PC-9 (cell line): ENCODE measurements at regions not wholly inside any gene's neighbourhood (a gene's known extent, or its start where the extent isn't known, plus 50 kb on each side); places are given as distances from the start of the nearest gene placed in this dataset.

ENCODE experiments used
- BruUV-seq: library from RNA; stranded (reverse); fragments of 400-500 nt; replicated peaks from 2 replicates; lab custom pipeline; 2021; lab: Mats Ljungman, UMichigan
- CTCF ChIA-PET: fragments of 300-600 bp; sonication (Branson Sonifier 250); formaldehyde crosslinking; loops from one replicate; lab custom pipeline; 2022; ENCODE audit warnings: antibody characterized with exemption; lab: Charles Lee
- POLR2A ChIA-PET: fragments of 300-600 bp; sonication (Branson Sonifier 250); formaldehyde crosslinking; loops from one replicate; lab custom pipeline; 2022; ENCODE audit warnings: antibody characterized with exemption; ENCODE audit not compliant: unreplicated experiment; lab: Charles Lee
- DNase-seq, 2 experiments: peaks; one replicate each; pipeline versions ENCODE4 v3.0.0 to v3.0.0-alpha.2; 2015 to 2022; ENCODE audit warnings: mixed read lengths in 1 of 2
- H2AFZ ChIP-seq: fragments of 200-600 bp; sonication (generic); 2 replicates; pipeline ENCODE4 v1.8.1; 2017; ENCODE audit warnings: antibody characterized with exemption
- H3F3A ChIP-seq: fragments of 200-600 bp; sonication (generic); 2 replicates; pipeline ENCODE4 v1.8.1; 2017; ENCODE audit warnings: antibody characterized with exemption, mild to moderate bottlenecking, low read depth; ENCODE audit not compliant: insufficient read depth
- H3K27ac ChIP-seq: fragments of 200-600 bp; sonication (generic); 2 replicates; pipeline ENCODE4 v1.6.1; 2016; ENCODE audit warnings: mixed run types
- H3K27me3 ChIP-seq: fragments of 200-600 bp; sonication (generic); 2 replicates; pipeline ENCODE4 v1.6.1; 2016; ENCODE audit warnings: low read depth, mixed run types; ENCODE audit not compliant: insufficient read depth
- H3K36me3 ChIP-seq: fragments of 200-600 bp; sonication (generic); 2 replicates; pipeline ENCODE4 v1.6.1; 2016; ENCODE audit warnings: low read depth, mixed run types
- H3K4me1 ChIP-seq: fragments of 200-600 bp; sonication (generic); replicated peaks from 2 replicates; pipeline ENCODE4 v1.6.1; 2016; ENCODE audit warnings: mixed run types; ENCODE audit not compliant: insufficient read depth
- H3K4me2 ChIP-seq: fragments of 200-600 bp; sonication (generic); 2 replicates; pipeline ENCODE4 v1.6.1; 2017; ENCODE audit warnings: mixed run types
- H3K4me3 ChIP-seq: fragments of 200-600 bp; sonication (generic); 2 replicates; pipeline ENCODE4 v1.6.1; 2016; ENCODE audit warnings: mixed run types
- H3K79me2 ChIP-seq: fragments of 200-600 bp; sonication (generic); 2 replicates; pipeline ENCODE4 v1.6.1; 2017; ENCODE audit warnings: low read depth, mixed run types
- H3K9me2 ChIP-seq: fragments of 200-600 bp; sonication (generic); 2 replicates; pipeline ENCODE4 v1.8.1; 2017; ENCODE audit warnings: mild to moderate bottlenecking; ENCODE audit not compliant: insufficient read depth
- H3K9me3 ChIP-seq: fragments of 200-600 bp; sonication (generic); 2 replicates; pipeline ENCODE4 v1.8.1; 2016; ENCODE audit warnings: low read depth; ENCODE audit not compliant: insufficient read depth
- H4K20me1 ChIP-seq: fragments of 200-600 bp; sonication (generic); 2 replicates; pipeline ENCODE4 v1.8.1; 2017; ENCODE audit not compliant: insufficient read depth
- CTCF ChIP-seq: fragments of 200-600 bp; sonication (generic); conservative IDR thresholded peaks from 2 replicates; pipeline ENCODE4 v1.6.1; 2017; ENCODE audit warnings: mixed run types, antibody characterized with exemption, mild to moderate bottlenecking, moderate library complexity
- EZH2 ChIP-seq: fragments of 200-600 bp; sonication (generic); IDR thresholded peaks from 2 replicates; pipeline ENCODE4 v1.8.0; 2017; ENCODE audit warnings: antibody characterized with exemption, low read depth
- intact Hi-C: fragments of 100-400 bp; cut with micrococcal nuclease; formaldehyde crosslinking; loops from one replicate; pipeline ENCODE4 v1.10.0; 2022; ENCODE audit not compliant: unreplicated experiment

GRCh38 chr4:163610648-163611047, 116.2 kb downstream of the TMA16 start:
- no TSS peak for BruUV-seq
- H3K9me3 ChIP-seq = no peaks in the 10 kb centered on the region
- H3K27ac ChIP-seq = no peak overlapping the region
- POLR2A ChIA-PET = no interaction called here
- no peak for DNase-seq
- H3K27me3 ChIP-seq = no peaks in the 10 kb centered on the region
- CTCF ChIA-PET = no interaction called here
- no peak overlapping the region for H2AFZ ChIP-seq
- H3K9me2 ChIP-seq = no peaks in the 10 kb centered on the region
- H3F3A ChIP-seq = no peaks in the 10 kb centered on the region
- H3K4me2 ChIP-seq = no peak overlapping the region
- H3K4me1 ChIP-seq = no peaks in the 10 kb centered on the region
- H3K79me2 ChIP-seq = no peaks in the 10 kb centered on the region
- intact Hi-C loops = no loop called here
- H4K20me1 ChIP-seq = no peaks in the 10 kb centered on the region
- TF ChIP-seq CTCF (no peak), EZH2 (no peak)
- no peaks in the 10 kb centered on the region for H3K36me3 ChIP-seq
- no peak overlapping the region for H3K4me3 ChIP-seq

DNA sequence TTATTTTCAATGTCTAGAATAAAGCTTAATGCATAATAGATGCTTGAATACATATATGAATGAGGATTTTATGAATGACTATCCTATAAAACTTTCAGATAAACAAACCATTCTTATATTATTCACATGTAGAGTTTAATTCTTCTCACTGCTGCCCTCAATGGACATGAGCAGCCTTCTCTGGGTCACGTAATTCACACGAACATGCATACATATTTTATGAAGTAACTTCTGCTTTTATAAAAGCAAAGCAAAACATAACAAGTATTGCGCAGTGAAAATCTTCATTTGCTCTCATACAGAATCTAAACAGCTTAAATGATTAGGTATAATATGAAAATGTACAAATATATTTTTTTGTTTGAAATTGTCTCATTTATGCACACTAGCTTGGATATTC, 116.7 kb downstream of the TMA16 start:
- POLR2A ChIA-PET = no interaction called here
- no peaks in the 10 kb centered on the region for H3K27me3 ChIP-seq
- H3K9me2 ChIP-seq = no peaks in the 10 kb centered on the region
- no peaks in the 10 kb centered on the region for H3K79me2 ChIP-seq
- H3K4me2 ChIP-seq = no peak overlapping the region
- intact Hi-C loops = no loop called here
- H3K27ac ChIP-seq = no peak overlapping the region
- no peaks in the 10 kb centered on the region for H3K4me1 ChIP-seq
- DNase-seq = no peak
- H3F3A ChIP-seq = no peaks in the 10 kb centered on the region
- no peak overlapping the region for H3K4me3 ChIP-seq
- no TSS peak for BruUV-seq
- CTCF ChIA-PET = no interaction called here
- H3K9me3 ChIP-seq = no peaks in the 10 kb centered on the region
- no peak overlapping the region for H2AFZ ChIP-seq
- no peaks in the 10 kb centered on the region for H3K36me3 ChIP-seq
- no peak for TF ChIP-seq EZH2
- TF ChIP-seq CTCF = no peak
- no peaks in the 10 kb centered on the region for H4K20me1 ChIP-seq

DNA sequence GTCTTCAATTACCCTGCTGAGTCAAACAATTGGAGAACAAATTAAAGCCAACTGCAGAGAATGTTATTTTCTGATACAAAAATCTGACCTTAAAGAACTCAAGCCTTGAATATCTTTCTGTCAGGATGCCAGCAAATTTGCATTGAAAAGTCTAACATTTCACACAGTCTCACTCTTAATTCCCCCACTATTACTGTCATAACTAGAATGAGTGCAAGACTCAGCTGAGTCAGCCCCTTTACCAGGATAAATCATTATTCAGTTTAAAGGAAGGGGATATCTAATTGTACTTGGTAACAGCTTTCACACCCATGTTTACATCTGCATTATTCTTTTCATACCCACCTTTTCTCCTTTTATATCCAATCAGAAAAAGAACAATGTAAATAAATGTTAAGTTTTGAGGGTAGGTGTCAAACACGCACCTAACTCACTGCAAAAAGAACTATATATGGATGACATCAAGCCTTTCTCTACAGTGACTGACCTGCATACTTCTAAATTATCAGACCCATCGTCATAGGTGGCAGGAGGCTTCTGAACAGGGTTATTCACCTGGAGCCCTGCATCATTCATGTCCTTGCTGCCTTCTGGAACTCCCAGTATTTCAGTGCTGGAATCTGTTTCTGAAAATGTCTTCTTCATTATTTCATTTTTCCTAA, 117.4 kb downstream of the TMA16 start:
- DNase-seq = no peak
- TF ChIP-seq CTCF = no peak
- TF ChIP-seq EZH2 = no peak
- Histone ChIP-seq H4K20me1 (no peaks in the 10 kb centered on the region), H2AFZ (no peak overlapping the region), H3K4me1 (no peaks in the 10 kb centered on the region), H3K4me3 (no peak overlapping the region), H3F3A (no peaks in the 10 kb centered on the region), H3K27me3 (no peaks in the 10 kb centered on the region), H3K79me2 (no peaks in the 10 kb centered on the region), H3K27ac (no peak overlapping the region), H3K9me2 (no peaks in the 10 kb centered on the region), H3K36me3 (no peaks in the 10 kb centered on the region), H3K9me3 (no peaks in the 10 kb centered on the region), H3K4me2 (no peak overlapping the region)
- no TSS peak for BruUV-seq
- POLR2A ChIA-PET = interaction anchor here (0.7 kb wide), 1 partner anchor 13 kb away, joined by 3 read pairs; no protein-coding TSS in a partner anchor
- CTCF ChIA-PET = no interaction called here
- intact Hi-C loops = no loop called here
